ENCODE measurements at regions not wholly inside any gene's neighbourhood (a gene's known extent, or its start where the extent isn't known, plus 50 kb on each side); places are given as distances from the start of the nearest gene placed in this dataset.
"Not testable (repeated sequence)": the region's sequence is repeated elsewhere in the genome, so short reads cannot be mapped to it uniquely, and the experiment has no call there.

DNA sequence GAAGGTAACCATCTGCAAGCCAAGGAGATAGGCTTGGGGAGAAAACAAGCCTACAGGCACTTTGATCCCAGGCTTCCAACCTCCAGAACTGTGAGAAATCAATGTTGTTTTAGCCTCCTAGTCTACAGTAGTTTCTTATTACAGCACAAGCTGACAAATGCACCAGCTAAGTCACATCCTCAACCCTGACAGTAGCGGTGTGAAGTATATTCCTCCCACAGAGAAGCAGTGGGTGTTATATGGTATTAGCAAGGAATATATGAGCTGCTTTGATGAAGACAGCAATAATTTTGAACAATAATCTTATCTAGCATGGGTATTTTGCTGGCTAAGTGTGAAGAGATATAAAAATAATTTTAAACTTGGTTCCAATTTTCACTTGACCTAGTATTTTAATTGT lies 2415.0 kb downstream of the ARAP2 start:
- H4K5ac ChIP-seq (ENCODE audit: insufficient read length, low read depth, low read length); H2AFZ ChIP-seq (ENCODE audit: low read length); H2AK5ac ChIP-seq (ENCODE audit: low read depth, low read length); H3K56ac ChIP-seq (replicated peaks; ENCODE audit: insufficient read length, low read depth, low read length); H4K20me1 ChIP-seq (replicated peaks in 1 of 2; ENCODE audit: control insufficient read depth in 1 of 2, insufficient read depth in 2 of 2, low read length in 2 of 2); H4K91ac ChIP-seq (replicated peaks; ENCODE audit: insufficient read length, low read length); H2BK20ac ChIP-seq (ENCODE audit: low read length); H2BK15ac ChIP-seq (ENCODE audit: low read length); H3K79me1 ChIP-seq (ENCODE audit: low read depth, low read length); H3K36me3 ChIP-seq (ENCODE audit: control insufficient read depth in 2 of 4, insufficient read depth in 4 of 4, low read length in 3 of 4); H3K18ac ChIP-seq (ENCODE audit: extremely low read depth, low read length); H3K14ac ChIP-seq (ENCODE audit: insufficient read length); H3K4me3 ChIP-seq (ENCODE audit: extremely low read depth in 1 of 4, insufficient read depth in 2 of 4, low read depth in 3 of 4, low read length in 4 of 4); H3K9me3 ChIP-seq (ENCODE audit: insufficient read depth in 2 of 2, low read depth in 1 of 2, low read length in 1 of 2); H3K23me2 ChIP-seq (ENCODE audit: low read depth, low read length); H3K4ac ChIP-seq (replicated peaks; ENCODE audit: insufficient read length, low read depth, low read length); H3K4me2 ChIP-seq (ENCODE audit: insufficient read depth in 1 of 2, low read depth in 2 of 2, low read length in 2 of 2); H2BK5ac ChIP-seq (ENCODE audit: low read depth, low read length); H3K27me3 ChIP-seq (replicated peaks in 1 of 4; ENCODE audit: control insufficient read depth in 3 of 4, extremely low read depth in 1 of 4, insufficient read depth in 3 of 4, low read length in 3 of 4); H2BK12ac ChIP-seq (ENCODE audit: low read depth, low read length); H4K8ac ChIP-seq (ENCODE audit: extremely low read depth, insufficient read depth, low read length); CTCF ChIA-PET (ENCODE audit: partially characterized antibody); H2BK120ac ChIP-seq (replicated peaks; ENCODE audit: low read depth, low read length); H3K4me1 ChIP-seq (replicated peaks in 1 of 4; ENCODE audit: control insufficient read depth in 3 of 4, insufficient read depth in 4 of 4, low read length in 3 of 4); H3K9ac ChIP-seq (replicated peaks in 1 of 4; ENCODE audit: extremely low read depth in 1 of 4, low read depth in 3 of 4, low read length in 3 of 4); FAIRE-seq; H3K79me2 ChIP-seq (ENCODE audit: control insufficient read depth in 1 of 2, insufficient read depth in 2 of 2, low read length in 2 of 2); H3K27ac ChIP-seq (ENCODE audit: low read depth, low read length); H3K23ac ChIP-seq (ENCODE audit: insufficient read length); POLR2A ChIA-PET (ENCODE audit: partially characterized antibody); DNase-seq (ENCODE audit: low read depth in 1 of 2, low spot score in 2 of 2): not testable (repeated sequence)
- 92% methylated on average over 1 of the region's 1 CpG; no CpG with 5 or more reads in 1 of the 2 experiments for WGBS, 2 experiments (ENCODE audit: extremely low coverage in 1 of 2, insufficient coverage in 1 of 2, insufficient read length in 1 of 2, insufficient replicate concordance in 2 of 2, low coverage in 1 of 2, low lambda C conversion rate in 2 of 2, missing lambda C conversion rate in 1 of 2)
